Esophagus muscularis mucosa (tissue), 4 donors: ENCODE measurements at regions not wholly inside any gene's neighbourhood (a gene's known extent, or its start where the extent isn't known, plus 50 kb on each side); places are given as distances from the start of the nearest gene placed in this dataset.

ENCODE experiments used
- EP300 ChIP-seq: sonication (generic); formaldehyde crosslinking; IDR thresholded peaks from one replicate; pipeline ENCODE4 v1.6.1; 2017; ENCODE audit warnings: antibody characterized with exemption
- POLR2A ChIP-seq: fragments of 450-650 bp; IDR thresholded peaks from one replicate; pipeline ENCODE4 v1.6.1; 2017; ENCODE audit warnings: antibody characterized with exemption, moderate library complexity, mild to moderate bottlenecking, low read depth
- POLR2AphosphoS5 ChIP-seq, 2 donors: sonication (generic); formaldehyde crosslinking; IDR thresholded peaks; one replicate each; pipeline ENCODE4 v1.6.1; 2017; ENCODE audit warnings: antibody characterized with exemption in 2 of 2
- TF ChIP-seq, protein P1 (sequence below), 3 experiments: fragments of 200-600 bp in 2 of 3; fragments of 450-650 bp in 1 of 3; sonication (generic) in 2 of 3; IDR thresholded peaks; one replicate each; pipeline ENCODE4 v1.5.1; 2017 to 2019; ENCODE audit warnings: antibody characterized with exemption in 3 of 3, mild to moderate bottlenecking in 2 of 3, moderate library complexity in 1 of 3

DNA sequence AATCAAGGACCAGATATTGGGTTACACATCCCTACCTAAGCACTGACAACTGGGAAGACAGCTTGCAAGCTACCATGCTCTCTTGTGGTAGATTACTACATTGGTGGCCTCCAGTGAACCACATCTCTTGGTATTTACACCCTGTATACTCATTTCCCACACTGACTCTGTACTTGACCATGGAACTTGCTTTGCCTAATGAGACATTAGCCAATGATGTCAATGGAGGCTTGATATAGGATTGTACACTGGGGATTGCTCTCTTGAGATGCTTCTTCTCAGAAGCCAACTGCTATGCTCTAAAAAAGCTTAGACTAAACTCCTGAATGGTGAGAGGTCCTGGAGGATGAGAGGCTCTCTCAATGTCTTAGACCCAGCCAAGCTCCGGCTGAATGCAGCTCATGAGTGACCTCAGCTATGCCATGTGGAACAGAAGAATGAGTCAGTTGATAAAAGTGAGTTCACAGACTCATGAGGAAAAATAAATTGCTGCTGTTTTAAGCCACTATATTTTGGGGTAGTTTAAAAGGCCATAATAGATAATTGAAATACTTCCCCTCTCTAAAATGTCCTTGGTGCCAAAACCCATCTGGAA lies 61.5 kb upstream of the GALNT15 start:
- TF ChIP-seq POLR2A, result no peak
- TF ChIP-seq, protein P1, sequence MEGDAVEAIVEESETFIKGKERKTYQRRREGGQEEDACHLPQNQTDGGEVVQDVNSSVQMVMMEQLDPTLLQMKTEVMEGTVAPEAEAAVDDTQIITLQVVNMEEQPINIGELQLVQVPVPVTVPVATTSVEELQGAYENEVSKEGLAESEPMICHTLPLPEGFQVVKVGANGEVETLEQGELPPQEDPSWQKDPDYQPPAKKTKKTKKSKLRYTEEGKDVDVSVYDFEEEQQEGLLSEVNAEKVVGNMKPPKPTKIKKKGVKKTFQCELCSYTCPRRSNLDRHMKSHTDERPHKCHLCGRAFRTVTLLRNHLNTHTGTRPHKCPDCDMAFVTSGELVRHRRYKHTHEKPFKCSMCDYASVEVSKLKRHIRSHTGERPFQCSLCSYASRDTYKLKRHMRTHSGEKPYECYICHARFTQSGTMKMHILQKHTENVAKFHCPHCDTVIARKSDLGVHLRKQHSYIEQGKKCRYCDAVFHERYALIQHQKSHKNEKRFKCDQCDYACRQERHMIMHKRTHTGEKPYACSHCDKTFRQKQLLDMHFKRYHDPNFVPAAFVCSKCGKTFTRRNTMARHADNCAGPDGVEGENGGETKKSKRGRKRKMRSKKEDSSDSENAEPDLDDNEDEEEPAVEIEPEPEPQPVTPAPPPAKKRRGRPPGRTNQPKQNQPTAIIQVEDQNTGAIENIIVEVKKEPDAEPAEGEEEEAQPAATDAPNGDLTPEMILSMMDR (IDR thresholded peaks at IDR 0.05), result no peak
- TF ChIP-seq POLR2AphosphoS5 (IDR thresholded peaks at IDR 0.05), result no peak
- no peak for TF ChIP-seq EP300
